ENCODE measurements at regions not wholly inside any gene's neighbourhood (a gene's known extent, or its start where the extent isn't known, plus 50 kb on each side); places are given as distances from the start of the nearest gene placed in this dataset.

DNA sequence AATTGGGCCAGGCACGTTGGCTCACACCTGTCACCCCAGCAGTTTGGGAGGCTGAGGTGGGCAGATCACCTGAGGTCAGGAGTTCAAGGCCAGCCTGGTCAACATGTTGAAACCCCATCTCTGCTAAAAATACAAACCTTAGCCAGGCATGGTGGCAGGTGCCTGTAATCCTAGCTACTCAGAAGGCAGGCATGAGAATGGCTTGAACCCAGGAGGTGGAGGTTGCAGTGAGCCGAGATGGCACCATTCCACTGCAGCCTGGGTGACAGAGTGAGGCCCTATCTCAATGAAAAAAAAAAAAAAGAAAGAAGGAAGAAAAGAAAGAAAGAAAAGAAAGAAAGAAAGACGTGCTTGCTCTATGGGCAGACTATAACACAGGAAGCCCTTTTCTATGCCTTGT lies 84.4 kb downstream of the FOXL1 start:
- intact Hi-C loops (cut with DNase I; ENCODE audit: low total_unique reads), result no loop called here
- no peaks in the 10 kb centered on the region for H3K36me3 ChIP-seq (ENCODE audit: low read depth, missing control alignments)
- H3K4me1 ChIP-seq, result peaks cover 8% of the 10 kb centered on the region
- DNase-seq, result no peak
- no peaks in the 10 kb centered on the region for H3K27me3 ChIP-seq
- TF ChIP-seq, protein P1, sequence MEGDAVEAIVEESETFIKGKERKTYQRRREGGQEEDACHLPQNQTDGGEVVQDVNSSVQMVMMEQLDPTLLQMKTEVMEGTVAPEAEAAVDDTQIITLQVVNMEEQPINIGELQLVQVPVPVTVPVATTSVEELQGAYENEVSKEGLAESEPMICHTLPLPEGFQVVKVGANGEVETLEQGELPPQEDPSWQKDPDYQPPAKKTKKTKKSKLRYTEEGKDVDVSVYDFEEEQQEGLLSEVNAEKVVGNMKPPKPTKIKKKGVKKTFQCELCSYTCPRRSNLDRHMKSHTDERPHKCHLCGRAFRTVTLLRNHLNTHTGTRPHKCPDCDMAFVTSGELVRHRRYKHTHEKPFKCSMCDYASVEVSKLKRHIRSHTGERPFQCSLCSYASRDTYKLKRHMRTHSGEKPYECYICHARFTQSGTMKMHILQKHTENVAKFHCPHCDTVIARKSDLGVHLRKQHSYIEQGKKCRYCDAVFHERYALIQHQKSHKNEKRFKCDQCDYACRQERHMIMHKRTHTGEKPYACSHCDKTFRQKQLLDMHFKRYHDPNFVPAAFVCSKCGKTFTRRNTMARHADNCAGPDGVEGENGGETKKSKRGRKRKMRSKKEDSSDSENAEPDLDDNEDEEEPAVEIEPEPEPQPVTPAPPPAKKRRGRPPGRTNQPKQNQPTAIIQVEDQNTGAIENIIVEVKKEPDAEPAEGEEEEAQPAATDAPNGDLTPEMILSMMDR (IDR thresholded peaks at IDR 0.05), result no peak
- no peak for TF ChIP-seq POLR2A (IDR thresholded peaks at IDR 0.05)
- H3K9me3 ChIP-seq, result no peaks in the 10 kb centered on the region
- no peak overlapping the region for H3K27ac ChIP-seq
- H3K4me3 ChIP-seq, result no peak overlapping the region
- WGBS, 2 donors, result 81 to 91% methylated on average over 3 of the region's 3 CpGs

DNA sequence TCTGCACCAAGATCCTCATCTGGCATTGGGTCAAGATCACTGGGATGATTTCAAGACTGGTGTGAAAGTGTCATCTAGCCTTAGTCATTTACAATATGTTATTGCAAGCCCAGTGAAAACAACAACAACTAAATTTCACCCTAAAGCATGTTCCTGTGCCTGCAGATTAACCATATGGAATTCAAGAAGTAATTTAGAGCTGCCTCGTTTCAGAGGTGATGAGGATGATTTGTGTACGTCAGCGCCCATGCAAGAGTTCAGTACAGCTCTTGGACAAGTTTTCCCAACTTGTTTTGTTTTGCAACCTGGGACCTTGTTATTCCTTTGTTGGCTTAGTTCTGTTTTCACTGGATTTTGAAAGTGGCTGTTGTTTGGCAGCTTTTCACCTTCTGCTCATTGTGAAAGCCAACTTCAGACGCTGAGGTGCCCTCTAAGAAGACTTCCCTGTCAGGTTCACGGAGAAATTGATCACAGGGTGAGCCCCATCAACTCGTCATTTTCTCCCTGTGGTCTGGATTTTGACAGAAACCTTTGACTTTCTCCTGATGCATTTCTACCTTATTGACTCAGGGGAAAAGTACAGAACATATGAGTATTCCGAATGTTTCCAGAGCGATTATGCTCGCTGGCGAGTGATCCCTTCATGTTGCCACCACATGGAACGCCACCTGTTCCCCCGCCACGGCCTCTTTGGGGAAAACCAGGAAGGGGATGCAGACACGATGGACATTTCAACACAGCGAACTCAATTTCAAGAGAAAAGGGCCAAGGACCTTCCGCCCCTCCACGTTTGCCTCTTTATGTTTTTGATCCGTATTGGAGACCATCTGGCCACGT lies 85.6 kb downstream of the FOXL1 start:
- TF ChIP-seq, protein P1 (IDR thresholded peaks at IDR 0.05), result no peak
- no peak for TF ChIP-seq POLR2A (IDR thresholded peaks at IDR 0.05)
- Histone ChIP-seq H3K9me3 (no peaks in the 10 kb centered on the region), H3K4me3 (no peak overlapping the region), H3K36me3 (ENCODE audit: low read depth, missing control alignments) (no peaks in the 10 kb centered on the region), H3K27ac (no peak overlapping the region), H3K4me1 (peaks cover 12% of the 10 kb centered on the region), H3K27me3 (no peaks in the 10 kb centered on the region)
- DNase-seq, result no peak
- intact Hi-C loops (cut with DNase I; ENCODE audit: low total_unique reads), result no loop called here
- WGBS, 2 donors, result 70 to 71% methylated on average over 19 of the region's 19 CpGs

DNA sequence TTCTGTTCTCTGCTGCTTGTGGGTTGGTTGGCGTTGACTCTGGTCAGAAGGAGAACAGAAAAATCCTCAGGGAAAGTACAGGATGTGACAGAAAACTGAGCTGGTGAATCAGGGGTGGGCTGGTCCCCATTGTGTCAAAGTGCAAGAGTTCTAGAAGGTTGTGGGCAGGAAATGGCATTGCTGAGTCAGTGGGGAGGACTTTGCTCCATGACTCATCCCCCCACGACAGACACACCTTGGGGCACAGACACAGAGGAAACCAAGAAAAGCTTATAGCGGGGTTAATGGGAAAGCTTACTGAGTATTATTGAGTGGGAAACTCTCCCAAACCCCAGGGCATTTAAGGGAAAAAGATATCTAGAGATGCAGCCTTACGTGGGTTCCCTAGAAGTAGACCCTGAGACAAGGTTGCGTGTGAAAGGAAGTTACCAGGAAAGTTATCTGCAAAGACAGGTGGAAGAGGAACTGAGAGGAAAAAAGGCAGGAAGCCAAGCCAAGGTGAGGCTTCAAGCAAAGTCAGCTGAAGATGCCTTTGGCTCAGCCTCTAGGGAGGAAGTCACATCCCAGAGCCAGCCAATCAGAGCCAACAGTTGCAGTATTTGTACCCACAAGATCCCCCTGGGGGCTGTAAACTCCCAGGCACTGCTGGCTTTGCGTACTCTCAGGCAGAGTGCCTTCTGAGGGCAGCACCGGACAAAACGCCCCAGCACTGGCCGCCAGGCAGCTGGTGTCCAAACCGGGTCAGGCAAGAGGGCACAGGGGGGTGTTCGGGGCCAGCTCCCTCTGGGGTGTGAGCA lies 86.4 kb downstream of the FOXL1 start:
- intact Hi-C loops (cut with DNase I; ENCODE audit: low total_unique reads), result no loop called here
- no peaks in the 10 kb centered on the region for H3K9me3 ChIP-seq
- no peaks in the 10 kb centered on the region for H3K27me3 ChIP-seq
- no peak overlapping the region for H3K4me3 ChIP-seq
- peaks cover 16% of the 10 kb centered on the region for H3K4me1 ChIP-seq
- TF ChIP-seq, protein P1 (IDR thresholded peaks at IDR 0.05), result no peak
- no peak for TF ChIP-seq POLR2A (IDR thresholded peaks at IDR 0.05)
- no peaks in the 10 kb centered on the region for H3K36me3 ChIP-seq (ENCODE audit: low read depth, missing control alignments)
- no peak overlapping the region for H3K27ac ChIP-seq
- no peak for DNase-seq
- WGBS, 2 donors, result 66 to 67% methylated on average over 8 to 11 of the region's 11 CpGs

DNA sequence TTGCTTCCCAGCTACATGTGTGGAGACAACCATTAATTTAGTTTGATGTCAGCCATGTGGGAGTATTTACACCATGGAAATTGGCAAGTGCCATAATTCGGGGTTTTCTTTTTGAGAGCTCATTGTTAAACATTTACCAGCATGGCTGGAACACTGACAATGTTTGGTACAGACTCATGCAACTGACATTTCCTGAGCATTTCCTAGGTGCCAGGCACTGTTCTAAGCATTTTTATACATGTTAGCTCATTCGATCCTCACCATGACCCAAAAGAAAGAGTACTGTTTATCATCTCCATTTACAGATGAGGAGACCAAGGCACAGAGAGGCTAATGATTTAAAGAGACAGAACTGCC lies 86.9 kb downstream of the FOXL1 start:
- DNase-seq, result no peak
- Histone ChIP-seq H3K4me1 (peaks cover 16% of the 10 kb centered on the region), H3K9me3 (no peaks in the 10 kb centered on the region), H3K36me3 (ENCODE audit: low read depth, missing control alignments) (no peaks in the 10 kb centered on the region), H3K27ac (no peak overlapping the region), H3K4me3 (no peak overlapping the region), H3K27me3 (no peaks in the 10 kb centered on the region)
- TF ChIP-seq, protein P1 (IDR thresholded peaks at IDR 0.05), result no peak
- TF ChIP-seq POLR2A (IDR thresholded peaks at IDR 0.05), result no peak
- WGBS, 2 donors, result 62 to 73% methylated on average over 2 of the region's 2 CpGs
- intact Hi-C loops (cut with DNase I; ENCODE audit: low total_unique reads), result no loop called here
